ENCODE measurements at regions not wholly inside any gene's neighbourhood (a gene's known extent, or its start where the extent isn't known, plus 50 kb on each side); places are given as distances from the start of the nearest gene placed in this dataset.

GRCh38 chr14:22289570-22289969 is 299.5 kb downstream of the DAD1 start:
- Histone ChIP-seq H3F3A (ENCODE audit: control insufficient read depth, insufficient read depth) (no peaks in the 10 kb centered on the region), H3K27me3 (ENCODE audit: control insufficient read depth, low read length) (peaks cover 5% of the 10 kb centered on the region; the same call in 1 of the 2 replicates), H3K27ac (ENCODE audit: low read depth, low read length) (no peak overlapping the region), H3K4me2 (ENCODE audit: low read length) (no peak overlapping the region), H3K79me2 (ENCODE audit: control insufficient read depth, low read length) (no peaks in the 10 kb centered on the region), H3K4me3 (ENCODE audit: low read length) (no peak overlapping the region), H3K9me2 (replicated peaks; ENCODE audit: control insufficient read depth, low read length) (no peaks in the 10 kb centered on the region), H4K20me1 (ENCODE audit: control insufficient read depth, insufficient read depth, low read depth, low read length) (no peaks in the 10 kb centered on the region), H3K36me3 (ENCODE audit: control insufficient read depth, low read length) (no peaks in the 10 kb centered on the region), H3K4me1 (ENCODE audit: control insufficient read depth, low read length) (no peaks in the 10 kb centered on the region), H3K9me3 (ENCODE audit: control insufficient read depth, insufficient read depth, low read length) (no peaks in the 10 kb centered on the region)
- TF ChIP-seq CTCF (IDR thresholded peaks at IDR 0.05; ENCODE audit: low read depth, low read length, poor library complexity, severe bottlenecking) = no peak
- no peak for TF ChIP-seq EZH2phosphoT487 (IDR thresholded peaks at IDR 0.05; ENCODE audit: borderline replicate concordance, low read length)

- H3F3A ChIP-seq (ENCODE audit: control insufficient read depth, insufficient read depth) = no peaks in the 10 kb centered on the region
- H3K9me2 ChIP-seq (replicated peaks; ENCODE audit: control insufficient read depth, low read length) = no peaks in the 10 kb centered on the region
- no peak for TF ChIP-seq EZH2phosphoT487 (IDR thresholded peaks at IDR 0.05; ENCODE audit: borderline replicate concordance, low read length)
- TF ChIP-seq CTCF (IDR thresholded peaks at IDR 0.05; ENCODE audit: low read depth, low read length, poor library complexity, severe bottlenecking) = no peak
Observed at GRCh38 chr14:22285991-22286390, 303.0 kb downstream of the DAD1 start.

GRCh38 chr14:22282949-22283348 is 306.1 kb downstream of the DAD1 start:
- H3F3A ChIP-seq (ENCODE audit: control insufficient read depth, insufficient read depth) = no peaks in the 10 kb centered on the region
- TF ChIP-seq CTCF (IDR thresholded peaks at IDR 0.05; ENCODE audit: low read depth, low read length, poor library complexity, severe bottlenecking) (no peak), EZH2phosphoT487 (IDR thresholded peaks at IDR 0.05; ENCODE audit: borderline replicate concordance, low read length) (no peak)
- H3K9me3 ChIP-seq (ENCODE audit: control insufficient read depth, insufficient read depth, low read length) = no peaks in the 10 kb centered on the region
- no peaks in the 10 kb centered on the region for H4K20me1 ChIP-seq (ENCODE audit: control insufficient read depth, insufficient read depth, low read depth, low read length)
- no peak overlapping the region for H3K4me2 ChIP-seq (ENCODE audit: low read length)
- H3K4me1 ChIP-seq (ENCODE audit: control insufficient read depth, low read length) = peaks cover 10% of the 10 kb centered on the region
- H3K79me2 ChIP-seq (ENCODE audit: control insufficient read depth, low read length) = no peaks in the 10 kb centered on the region
- no peak overlapping the region for H3K4me3 ChIP-seq (ENCODE audit: low read length)
- H3K27ac ChIP-seq (ENCODE audit: low read depth, low read length) = no peak overlapping the region
- H3K27me3 ChIP-seq (ENCODE audit: control insufficient read depth, low read length) = peaks cover 22% of the 10 kb centered on the region
- no peaks in the 10 kb centered on the region for H3K36me3 ChIP-seq (ENCODE audit: control insufficient read depth, low read length)
- H3K9me2 ChIP-seq (replicated peaks; ENCODE audit: control insufficient read depth, low read length) = no peaks in the 10 kb centered on the region

More at GRCh38 chr14:22285991-22286390, 303.0 kb downstream of the DAD1 start:
- Histone ChIP-seq H3K4me2 (ENCODE audit: low read length) (no peak overlapping the region), H4K20me1 (ENCODE audit: control insufficient read depth, insufficient read depth, low read depth, low read length) (no peaks in the 10 kb centered on the region), H3K27ac (ENCODE audit: low read depth, low read length) (no peak overlapping the region), H3K4me1 (ENCODE audit: control insufficient read depth, low read length) (peaks cover 10% of the 10 kb centered on the region), H3K27me3 (ENCODE audit: control insufficient read depth, low read length) (peaks cover 24% of the 10 kb centered on the region), H3K4me3 (ENCODE audit: low read length) (no peak overlapping the region), H3K79me2 (ENCODE audit: control insufficient read depth, low read length) (no peaks in the 10 kb centered on the region), H3K36me3 (ENCODE audit: control insufficient read depth, low read length) (no peaks in the 10 kb centered on the region), H3K9me3 (ENCODE audit: control insufficient read depth, insufficient read depth, low read length) (no peaks in the 10 kb centered on the region)

All from DOHH2 (cell line).